Lower leg skin (tissue), 3 donors: ENCODE measurements at regions not wholly inside any gene's neighbourhood (a gene's known extent, or its start where the extent isn't known, plus 50 kb on each side); places are given as distances from the start of the nearest gene placed in this dataset.

Experiments
- POLR2A ChIP-seq, 2 donors: fragments of 450-650 bp; IDR thresholded peaks; one replicate each; pipeline ENCODE4 v1.6.1; 2016 to 2017; ENCODE audit warnings: antibody characterized with exemption in 2 of 2, mild to moderate bottlenecking in 1 of 2, moderate library complexity in 1 of 2
- TF ChIP-seq, protein P1 (sequence below), 3 donors: fragments of 450-650 bp; IDR thresholded peaks; one replicate each; pipeline ENCODE4 v1.5.1; 2016; ENCODE audit warnings: antibody characterized with exemption in 3 of 3, mild to moderate bottlenecking in 3 of 3, moderate library complexity in 2 of 3

GRCh38 chr18:65592435-65592834 is 158.4 kb upstream of the CDH7 start:
- TF ChIP-seq, protein P1, sequence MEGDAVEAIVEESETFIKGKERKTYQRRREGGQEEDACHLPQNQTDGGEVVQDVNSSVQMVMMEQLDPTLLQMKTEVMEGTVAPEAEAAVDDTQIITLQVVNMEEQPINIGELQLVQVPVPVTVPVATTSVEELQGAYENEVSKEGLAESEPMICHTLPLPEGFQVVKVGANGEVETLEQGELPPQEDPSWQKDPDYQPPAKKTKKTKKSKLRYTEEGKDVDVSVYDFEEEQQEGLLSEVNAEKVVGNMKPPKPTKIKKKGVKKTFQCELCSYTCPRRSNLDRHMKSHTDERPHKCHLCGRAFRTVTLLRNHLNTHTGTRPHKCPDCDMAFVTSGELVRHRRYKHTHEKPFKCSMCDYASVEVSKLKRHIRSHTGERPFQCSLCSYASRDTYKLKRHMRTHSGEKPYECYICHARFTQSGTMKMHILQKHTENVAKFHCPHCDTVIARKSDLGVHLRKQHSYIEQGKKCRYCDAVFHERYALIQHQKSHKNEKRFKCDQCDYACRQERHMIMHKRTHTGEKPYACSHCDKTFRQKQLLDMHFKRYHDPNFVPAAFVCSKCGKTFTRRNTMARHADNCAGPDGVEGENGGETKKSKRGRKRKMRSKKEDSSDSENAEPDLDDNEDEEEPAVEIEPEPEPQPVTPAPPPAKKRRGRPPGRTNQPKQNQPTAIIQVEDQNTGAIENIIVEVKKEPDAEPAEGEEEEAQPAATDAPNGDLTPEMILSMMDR (IDR thresholded peaks at IDR 0.05) = no peak
- no peak for TF ChIP-seq POLR2A (IDR thresholded peaks at IDR 0.05)
